Kidney glomerular epithelial cell (primary cell): ENCODE measurements at regions not wholly inside any gene's neighbourhood (a gene's known extent, or its start where the extent isn't known, plus 50 kb on each side); places are given as distances from the start of the nearest gene placed in this dataset.

Source experiments
- DNase-seq: peaks from one replicate; lab custom pipeline; 2025; lab: John Stamatoyannopoulos, UW

DNA sequence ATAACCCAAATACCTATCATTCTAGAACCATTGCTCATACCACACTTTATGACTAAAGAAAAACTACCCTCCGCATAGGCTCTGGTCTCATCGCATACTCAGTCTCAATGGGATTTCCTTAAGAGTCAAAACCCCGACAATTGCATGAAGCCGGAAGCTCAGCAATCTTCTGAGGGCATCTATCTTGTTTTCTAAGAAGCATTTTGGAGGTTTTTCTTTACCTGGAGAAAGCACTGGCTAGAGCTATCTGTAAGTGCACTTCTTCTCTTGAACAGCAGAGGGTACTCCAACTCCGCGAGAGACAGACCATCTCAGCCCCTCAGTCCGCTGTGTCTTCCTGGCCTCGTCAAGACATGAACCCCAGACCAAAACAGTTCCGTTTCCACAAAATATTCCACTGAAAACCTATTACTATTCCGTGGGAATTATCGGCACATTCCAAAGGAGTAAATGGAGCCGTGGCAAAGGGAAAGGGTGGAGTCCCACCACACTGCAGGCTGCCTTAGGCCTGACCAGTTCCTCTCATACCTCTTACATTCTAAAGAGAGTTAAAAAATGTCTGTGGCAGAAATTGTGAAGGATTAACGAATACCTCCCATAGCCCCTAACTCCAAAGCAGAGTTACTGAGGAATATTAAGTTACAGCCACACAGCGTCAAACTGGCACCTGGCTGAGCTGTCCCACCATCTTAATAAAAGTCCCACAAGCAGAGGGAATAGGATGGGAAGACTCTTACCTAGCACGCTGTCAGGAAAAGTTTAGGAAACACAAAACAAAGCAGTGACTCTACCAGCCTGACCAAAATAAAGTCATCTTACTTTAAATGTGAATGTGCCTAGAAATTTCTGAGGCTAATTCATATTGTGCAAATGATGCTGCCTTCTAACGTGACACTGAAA, 325.6 kb upstream of the VRK2 start:
- peak; percentile 63 for DNase-seq

DNA sequence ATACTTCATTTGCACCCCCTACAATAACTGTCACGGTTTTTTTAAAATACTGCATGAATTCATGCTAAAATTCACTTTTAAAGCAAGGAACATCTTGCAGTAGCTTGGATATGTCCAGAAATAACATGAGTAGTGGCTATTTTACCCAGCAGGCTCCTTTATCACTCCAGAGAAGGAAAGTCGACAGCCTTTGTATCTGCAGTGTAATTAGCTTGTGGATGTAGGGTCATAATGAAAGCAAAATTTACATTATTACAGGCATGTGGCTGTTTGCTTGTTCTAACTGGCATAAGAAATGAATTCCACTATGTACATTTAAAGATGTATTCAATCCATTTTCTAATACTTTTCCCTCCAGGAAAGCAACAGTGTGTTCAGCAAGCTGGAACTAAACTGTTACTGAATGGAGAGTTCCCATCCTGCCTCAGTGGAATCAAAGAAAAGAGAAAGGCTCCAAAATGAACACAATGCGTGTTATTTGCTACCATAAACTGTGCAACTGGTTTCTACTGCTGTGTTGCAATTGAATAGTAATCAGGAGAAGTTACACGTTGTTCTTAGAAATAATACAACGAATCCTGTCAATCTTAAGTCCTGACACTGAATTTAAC, 321.2 kb upstream of the VRK2 start:
- no peak for DNase-seq

DNA sequence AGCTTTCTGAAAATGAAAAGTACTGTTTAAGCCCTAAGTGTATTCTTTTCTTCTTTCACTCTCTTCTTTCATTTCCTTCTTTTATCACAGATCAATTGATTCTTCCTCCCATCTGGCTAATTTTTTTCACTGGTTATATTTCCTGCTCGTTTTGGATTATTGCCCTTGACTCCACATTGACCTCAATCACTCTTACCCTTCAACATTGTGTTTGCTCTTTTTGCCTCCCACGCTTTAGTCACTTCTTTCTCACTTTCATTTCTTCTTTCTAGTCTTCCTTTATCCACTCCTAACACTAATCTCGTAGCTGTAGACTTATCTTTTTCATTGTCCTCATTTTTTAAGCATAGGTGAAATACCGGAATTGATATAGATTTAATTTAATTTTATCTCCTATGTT, 320.3 kb upstream of the VRK2 start:
- DNase-seq: no peak

DNA sequence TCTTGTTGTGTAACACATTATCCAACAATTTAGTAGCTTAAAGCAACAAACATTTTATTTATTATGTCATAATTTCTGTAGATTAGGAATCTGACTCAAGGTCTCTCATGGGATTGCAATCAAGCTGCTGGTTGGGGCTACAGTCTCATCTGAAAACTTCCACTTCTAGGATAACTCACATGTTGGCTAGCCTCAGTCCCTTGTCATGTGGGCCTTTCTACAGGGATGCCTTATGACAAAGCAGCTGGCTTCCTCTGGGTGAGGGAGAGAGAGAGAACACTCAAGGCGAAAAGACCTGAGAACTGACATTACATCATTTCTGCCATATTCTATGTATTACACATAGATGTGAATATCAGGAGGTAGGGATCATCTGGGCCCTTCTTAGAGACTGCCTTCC, 317.9 kb upstream of the VRK2 start:
- DNase-seq: no peak

DNA sequence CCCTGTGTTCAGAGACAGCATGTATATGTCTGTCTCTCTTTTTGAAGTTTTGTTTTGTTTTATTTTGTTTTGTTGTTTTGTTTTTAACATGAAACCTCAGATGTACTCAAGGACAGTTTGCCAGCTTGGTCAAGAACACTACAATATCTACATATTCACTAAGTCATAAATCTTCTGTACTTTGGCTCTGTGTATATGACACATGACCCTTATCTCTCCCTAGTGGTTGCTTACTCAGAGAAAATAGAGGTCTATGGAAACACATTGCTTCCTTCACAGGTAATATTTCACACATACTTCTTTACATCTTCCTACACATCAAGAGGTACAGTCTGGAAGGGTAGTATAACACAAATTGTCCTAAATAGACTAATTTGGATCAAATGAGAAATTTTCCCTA, 312.6 kb upstream of the VRK2 start:
- no peak for DNase-seq

DNA sequence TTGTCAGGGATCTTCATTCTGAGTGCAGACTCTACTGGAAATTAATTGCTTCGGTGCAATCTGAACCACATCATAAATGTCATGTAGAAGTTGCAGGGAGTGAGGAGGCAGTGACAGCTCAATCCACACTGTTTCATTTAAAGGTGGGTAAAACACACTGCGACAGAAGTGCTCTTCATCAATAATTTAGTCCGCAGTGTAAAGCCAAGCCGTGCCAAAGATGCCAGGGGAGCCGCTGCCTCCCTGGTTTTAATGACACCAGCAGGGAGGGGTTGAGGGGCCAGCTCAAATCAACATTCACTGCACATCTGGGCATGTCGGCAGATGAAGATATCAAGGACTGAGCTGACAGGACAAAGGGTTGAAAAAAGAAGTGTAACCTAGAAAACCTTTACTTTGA, 305.7 kb upstream of the VRK2 start:
- no peak for DNase-seq

DNA sequence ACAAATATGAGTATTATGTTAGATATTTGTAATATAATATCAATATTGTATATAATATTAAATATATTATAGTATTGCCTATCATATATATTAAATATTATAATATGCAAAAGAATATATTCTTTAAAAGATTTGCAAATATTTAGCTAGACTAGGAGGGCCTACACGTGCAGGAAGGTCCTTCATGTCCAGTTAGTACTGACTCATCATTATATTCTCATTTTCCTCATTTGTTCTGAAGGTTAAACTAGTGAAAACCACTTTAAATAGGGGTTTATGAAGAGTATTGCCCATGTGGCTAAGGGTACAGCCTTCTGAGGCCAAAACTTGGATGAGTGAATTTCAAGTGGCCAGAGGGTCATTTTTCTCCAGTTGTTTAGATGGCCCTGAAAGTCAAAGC, 293.0 kb upstream of the VRK2 start:
- no peak for DNase-seq

DNA sequence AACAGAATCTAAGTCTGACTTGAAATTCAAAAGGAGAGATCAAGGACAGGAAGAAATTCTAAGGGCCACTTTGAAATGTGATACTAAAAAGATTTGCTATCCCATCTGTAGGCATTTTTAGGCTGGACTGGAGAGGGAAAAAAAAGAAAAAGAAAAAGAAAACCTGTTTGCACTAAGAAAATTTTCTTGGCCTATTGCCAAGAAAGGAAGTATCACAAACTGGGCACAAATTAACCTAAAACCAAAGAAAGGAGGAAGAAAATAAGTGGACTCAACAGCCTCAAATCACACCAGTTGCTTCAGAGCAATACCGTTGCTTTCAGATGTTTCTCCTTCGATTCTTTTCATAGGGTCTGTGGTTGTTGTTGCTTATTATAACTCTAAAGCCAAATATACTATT, 287.9 kb upstream of the VRK2 start:
- DNase-seq: no peak

DNA sequence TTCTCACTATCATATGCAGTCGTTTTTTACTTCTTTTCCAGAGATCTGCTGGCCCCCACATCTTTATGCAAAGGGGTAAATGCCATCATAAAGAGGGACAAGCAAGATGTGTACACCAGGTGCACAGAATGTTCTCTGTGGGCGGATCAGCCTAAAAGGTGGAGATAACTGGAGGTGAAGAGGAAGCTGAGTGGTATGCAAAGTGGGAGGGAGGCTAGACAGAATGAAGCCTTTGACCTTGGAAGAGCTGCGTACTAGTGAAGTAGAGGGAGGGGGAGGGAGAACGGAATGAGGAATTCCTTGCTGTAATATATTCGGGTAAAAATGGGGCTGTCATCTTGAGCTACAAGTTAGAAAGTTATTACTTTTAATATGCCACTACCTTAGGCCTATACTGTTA, 287.5 kb upstream of the VRK2 start:
- DNase-seq: no peak

DNA sequence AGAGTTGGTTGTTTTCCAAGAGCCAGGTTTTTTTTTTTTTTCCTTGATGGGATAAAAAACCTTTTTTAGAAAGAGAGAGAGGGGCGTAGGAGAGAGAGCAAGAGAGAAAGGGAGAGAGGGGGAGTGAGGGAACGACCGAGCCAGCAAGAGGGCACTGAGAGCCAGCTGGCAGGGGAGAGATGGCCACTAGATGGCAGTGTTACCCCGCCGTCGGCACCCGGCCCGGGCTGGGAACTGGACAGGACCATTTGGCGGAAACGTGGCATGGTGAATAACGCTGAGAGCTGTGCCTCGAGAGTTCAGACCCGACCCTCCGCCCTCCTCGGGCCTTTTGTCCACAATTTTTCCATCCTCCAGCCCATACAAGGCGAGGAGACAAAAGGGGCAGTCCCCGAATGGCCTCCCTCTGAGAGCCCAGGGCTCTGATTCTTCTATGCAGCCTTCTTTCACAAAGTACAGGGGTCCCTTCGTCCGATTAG, 286.7 kb upstream of the VRK2 start:
- DNase-seq: peak; percentile 83

DNA sequence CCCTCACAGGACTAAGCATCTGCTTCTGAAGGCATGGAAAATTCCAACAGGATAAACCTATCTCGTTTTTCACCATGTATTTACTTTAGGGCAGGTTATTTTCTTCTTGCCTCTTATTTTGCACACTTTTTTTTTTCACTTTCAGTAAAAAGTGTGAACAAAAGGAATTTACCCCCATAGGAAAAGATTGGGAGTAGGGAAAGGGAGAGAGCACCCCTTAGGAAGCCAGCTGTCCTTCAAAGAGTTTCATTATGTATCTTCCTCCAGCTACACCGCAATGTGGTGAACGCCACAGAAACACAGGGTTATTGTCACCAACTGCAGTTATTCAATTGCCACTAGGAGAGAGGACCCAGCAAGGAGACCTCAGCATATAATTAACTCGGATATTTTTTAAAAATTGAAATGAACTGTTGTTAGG, 286.2 kb upstream of the VRK2 start:
- DNase-seq: no peak

DNA sequence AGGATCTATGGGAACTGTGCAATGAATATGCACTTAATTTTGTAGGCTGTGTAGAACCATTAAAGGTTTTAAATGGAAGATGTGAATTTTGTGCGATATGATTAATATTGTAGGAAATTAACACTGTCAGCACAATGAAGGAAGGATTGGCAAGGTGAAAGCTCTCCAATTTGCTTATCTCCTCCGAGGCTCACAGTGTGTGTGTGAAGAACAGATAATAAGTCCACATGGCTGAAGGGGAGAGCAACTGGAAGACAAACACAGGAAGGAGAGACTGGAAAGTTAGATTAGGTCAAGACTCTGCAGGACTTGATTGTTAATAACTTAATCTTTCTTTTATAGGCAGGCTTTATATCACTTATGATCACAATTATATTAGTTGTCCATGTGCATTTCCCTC, 269.7 kb upstream of the VRK2 start:
- DNase-seq: no peak

DNA sequence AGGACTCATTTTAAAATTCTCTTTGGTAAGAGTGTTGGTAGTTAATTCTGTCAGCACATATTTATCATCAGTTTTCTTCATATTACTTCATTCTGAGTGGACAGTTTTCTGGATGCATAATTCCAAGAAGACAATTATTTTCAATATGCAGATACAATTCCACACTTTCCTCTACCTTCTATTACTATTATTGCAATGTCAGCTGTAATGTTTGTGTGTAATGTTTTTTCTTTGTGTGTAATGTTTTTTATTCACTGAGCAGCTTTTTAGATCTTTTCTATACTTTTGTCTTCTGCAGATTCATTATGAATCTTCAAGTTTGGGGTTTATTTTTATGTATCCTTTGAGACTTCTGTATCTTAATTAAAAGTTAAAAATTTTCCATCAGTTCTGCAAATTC, 264.0 kb upstream of the VRK2 start:
- DNase-seq: no peak

DNA sequence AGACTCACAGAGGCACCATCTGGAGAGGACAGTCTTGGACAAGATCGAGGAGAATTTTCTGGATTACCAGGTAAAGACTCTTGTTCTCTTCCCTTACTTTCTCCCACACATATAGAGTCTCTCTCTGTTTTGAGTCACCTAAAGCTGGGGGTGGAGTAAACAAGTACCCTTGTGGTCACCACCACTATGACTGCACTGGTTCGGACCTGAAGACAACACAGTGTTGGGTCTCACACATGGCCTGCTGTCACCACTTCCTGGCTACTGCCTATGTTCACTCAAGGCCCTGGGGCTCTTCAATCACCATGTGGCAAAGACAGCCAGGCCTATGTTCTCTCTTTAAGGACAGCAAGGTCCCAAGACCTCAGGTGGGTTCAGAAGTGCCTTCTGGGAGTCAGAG, 253.3 kb upstream of the VRK2 start:
- DNase-seq: no peak

DNA sequence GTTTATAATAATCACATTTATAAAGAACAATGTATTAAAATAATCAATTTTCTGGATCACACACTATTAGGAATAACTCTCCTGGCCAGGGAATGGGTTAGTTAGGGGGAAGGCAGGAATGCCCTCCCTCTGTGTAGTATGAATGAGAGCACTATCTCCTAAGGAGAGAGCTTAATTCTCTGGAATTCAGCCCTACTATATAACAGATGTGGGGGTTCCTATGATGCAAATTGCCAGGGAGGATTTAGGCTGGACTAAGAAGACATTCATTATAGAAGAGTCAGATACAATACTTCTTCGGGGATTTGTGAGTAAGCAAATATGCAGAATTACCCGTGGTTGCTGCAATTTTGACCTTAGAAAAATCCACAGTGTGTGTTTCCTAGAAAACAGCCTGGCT, 250.1 kb upstream of the VRK2 start:
- DNase-seq: no peak

DNA sequence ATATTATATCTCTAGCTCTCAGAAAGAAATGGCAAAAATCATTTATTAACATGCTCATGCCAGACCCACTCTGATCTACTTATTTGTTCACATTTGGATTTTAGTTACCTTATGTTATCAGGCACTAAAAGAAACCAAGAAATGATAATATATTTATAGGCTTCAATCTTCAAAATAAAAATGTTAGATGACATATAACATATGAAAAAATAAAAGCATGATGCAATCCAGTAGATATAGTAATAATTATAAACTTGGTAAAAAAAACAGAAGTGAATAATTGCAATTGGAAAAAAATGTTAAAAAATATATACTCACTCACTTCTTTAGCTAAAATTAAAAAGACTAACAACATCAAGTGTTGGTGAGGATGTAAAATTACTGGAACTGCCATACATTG, 248.3 kb upstream of the VRK2 start:
- DNase-seq: no peak

DNA sequence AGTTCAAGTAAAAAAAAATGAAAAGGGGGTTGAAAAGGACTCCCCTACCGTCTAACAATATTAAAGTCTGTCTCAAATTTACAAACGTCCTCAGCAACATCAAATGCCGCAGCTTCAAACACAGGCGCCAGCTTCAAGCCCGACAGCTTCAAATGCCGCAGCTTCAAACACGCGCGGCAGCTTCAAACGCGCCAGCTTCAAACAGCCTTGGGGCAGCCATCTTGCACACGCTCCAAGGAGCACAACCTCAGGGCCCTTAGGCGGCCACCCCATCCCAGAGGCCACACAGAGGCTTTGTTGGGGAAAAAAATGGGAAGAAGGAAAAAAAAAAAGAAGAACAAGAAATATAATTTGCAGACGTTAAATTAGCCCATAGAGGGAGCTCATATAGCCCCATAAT, 244.4 kb upstream of the VRK2 start:
- DNase-seq: no peak

DNA sequence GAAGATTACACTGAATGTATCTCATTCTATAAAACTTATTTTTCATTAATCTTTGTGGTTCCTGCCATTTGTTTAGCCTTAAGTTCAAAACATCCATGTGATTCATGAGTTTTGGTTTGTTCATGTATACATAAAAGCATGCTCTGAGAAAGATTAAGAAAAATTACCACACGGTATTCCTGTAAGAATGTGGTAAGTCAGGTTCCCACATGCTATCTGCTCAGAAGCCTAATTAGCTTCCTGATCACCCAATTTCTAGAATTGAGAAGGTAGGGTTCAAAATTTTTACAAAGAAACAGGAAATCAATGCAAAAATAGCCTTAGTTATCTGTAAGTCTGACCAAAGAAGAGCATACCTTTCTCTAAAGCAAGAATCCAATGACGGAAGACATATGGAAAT, 241.6 kb upstream of the VRK2 start:
- DNase-seq: no peak

DNA sequence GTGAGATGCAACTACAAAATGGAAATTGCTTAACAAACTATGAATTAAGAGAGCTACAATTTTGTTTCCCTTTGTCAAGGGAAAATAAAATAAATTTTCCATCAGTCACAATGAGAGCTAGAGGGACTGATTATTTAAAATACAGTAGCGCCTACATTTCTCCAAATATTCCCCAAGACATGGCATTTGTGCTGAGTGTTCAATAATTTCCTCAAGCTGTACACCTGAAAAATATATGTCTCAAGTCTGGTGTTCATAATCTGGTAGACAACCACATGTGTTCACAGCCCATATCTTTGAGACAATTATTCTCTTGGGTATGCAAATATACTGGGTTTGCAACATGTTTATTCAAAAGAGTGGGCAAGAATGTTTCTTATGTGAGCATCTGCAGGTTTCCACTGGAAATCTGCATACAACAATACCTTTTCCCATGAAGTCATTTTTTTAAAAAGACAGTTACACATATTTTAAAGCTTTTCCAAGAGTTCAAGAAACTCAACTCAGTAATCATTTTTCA, 240.1 kb upstream of the VRK2 start:
- no peak for DNase-seq

DNA sequence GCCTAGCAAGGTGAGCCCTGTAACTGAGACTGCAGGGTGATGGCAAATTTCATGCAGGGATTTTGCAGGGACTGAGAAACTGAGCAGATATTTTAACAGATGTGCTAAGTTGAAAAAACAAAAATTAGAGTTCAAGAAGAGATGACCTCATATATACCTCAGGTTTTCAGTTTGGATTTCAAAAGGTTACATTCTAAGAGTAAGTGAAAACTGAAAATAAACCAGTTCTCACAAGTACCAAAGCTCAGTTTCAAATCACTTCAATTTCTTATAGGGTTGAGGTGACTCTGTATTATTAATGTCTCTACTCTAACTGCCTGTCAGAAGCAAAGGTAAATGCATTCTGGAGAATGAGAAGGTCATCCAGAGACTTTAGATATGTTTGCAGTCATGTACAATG, 237.4 kb upstream of the VRK2 start:
- DNase-seq: no peak

DNA sequence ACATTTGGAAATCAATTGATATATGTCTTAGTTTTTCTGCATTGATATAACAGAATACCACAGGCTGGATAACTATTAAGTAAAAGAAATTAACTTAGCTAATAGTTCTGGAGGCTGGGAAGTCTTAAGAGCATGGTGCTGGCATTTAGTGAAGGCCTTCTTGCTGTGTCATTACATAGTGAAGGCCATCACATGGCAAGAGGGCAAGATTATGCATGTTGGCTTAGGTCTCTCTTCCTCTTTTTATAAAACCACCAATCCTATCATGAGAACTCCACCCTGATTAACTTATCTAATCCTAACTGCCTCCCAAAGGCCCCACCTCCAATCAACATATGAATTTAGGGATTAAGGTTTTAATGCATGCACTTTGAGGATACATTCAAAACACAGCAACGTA, 225.5 kb upstream of the VRK2 start:
- no peak for DNase-seq

DNA sequence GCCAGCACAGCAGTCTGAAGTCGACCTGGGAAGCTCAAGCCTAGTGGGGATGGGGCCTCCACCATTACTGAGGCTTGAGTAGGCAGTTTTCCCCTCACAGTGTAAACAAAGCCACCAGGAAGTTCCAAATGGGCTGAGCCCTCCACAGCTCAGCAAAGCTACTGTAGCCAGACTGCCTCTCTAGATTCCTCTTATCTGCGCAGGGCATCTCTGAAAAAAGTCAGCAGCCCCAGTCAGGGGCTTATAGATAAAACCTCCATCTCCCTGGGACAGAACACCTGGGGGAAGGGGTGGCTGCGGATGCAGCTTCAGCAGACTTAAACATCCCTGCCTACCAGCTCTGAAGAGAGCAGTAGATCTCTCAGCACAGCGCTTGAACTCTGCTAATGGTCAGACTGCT, 218.4 kb upstream of the VRK2 start:
- DNase-seq: no peak

DNA sequence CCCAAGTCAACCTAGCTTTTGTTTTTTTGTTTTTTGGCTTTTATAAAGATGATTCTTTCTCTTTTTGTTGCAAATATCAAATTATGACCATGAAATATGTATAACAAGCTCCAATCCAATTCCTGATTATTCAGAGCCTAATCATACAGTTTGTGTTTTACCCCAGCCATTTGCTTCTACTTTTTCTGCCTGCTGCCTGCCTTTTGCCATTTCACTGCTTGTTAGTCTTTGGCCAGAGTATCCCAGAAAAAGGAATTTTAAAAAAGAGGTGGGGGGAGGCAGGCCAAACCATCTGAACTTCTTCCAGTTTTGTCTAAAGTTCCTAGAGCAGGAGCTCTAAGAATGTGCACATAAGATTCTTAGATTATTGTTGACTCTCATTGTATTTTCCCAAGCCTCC, 211.9 kb upstream of the VRK2 start:
- no peak for DNase-seq

DNA sequence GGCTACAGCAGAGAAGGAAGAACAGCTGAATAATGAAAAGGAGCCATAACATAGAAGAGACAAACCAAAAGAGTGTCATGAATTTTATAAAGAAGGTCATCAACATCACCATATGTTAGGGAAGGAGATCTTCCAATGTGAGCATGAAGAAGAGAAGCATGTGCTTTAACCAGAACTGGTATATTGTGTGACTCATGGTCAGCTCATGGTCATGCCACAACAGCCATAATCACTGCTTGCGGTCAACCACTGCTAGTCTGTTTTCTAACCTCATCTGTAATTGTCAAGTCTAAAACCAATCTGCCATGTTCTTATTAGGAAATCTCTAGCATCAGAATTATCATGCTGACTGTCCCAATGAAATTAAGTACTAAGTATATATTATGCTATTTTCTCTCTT, 204.1 kb upstream of the VRK2 start:
- DNase-seq: no peak
